GM03348 (cell line): ENCODE measurements at regions not wholly inside any gene's neighbourhood (a gene's known extent, or its start where the extent isn't known, plus 50 kb on each side); places are given as distances from the start of the nearest gene placed in this dataset.

Experiments used
- DNase-seq: peaks from one replicate; pipeline ENCODE4 v3.0.0; 2012; ENCODE audit warnings: low spot score

DNA sequence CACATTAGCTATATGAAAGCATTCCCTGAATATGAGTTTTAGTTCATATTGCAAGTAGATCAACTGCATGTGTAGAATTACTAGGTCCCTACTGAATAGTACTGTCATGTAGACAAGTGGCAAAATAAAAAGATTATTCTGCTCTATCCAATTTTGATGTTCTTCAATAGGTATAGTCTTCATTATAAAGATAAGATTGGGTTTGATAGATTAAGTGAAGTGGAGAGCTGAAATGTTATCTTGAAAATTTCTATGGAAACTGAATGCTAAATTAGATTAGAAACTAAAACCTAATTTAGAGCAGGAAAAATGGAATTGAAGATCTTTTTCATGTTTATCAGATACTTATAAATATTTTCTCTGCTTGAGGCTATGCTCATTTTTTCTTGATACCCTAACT, 1610.0 kb downstream of the BRINP3 start:
- DNase-seq: no peak

DNA sequence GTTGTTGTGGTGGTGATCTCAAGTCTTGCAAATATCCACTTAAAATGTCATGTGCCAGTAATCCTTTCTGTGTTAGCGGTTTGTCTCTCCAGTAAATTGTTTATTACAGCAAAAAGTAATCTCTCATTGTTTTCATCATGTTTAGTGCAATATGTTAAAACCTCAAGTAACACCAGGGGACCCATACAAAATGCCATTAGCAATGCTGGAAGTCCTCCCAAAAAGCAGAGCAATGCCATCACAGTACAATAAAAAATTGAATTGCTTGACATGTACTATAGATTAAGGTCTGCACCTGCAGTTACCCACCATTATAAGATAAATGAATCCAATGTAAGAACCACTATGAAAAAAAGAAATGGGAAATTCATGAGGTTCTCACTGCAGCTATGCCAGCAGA, 1606.5 kb downstream of the BRINP3 start:
- DNase-seq: no peak

DNA sequence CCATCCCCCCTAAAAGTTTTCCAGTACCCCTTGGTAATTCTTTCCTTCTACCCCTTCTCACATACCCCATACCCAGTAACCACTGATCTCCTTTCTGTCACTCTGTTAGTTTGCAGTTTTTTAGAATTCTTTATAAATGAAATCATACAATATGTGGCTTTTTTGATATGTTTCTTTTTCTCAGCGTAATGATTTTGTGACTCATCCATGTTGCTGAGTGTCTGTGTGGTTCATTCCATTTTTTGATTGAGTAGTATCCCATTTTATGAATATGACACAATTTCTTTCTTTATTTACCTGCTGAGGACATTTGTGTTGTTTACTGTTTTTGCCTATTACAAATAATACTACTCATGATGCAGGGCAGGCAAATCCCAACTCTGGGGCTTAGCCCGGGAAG, 1605.3 kb downstream of the BRINP3 start:
- DNase-seq: no peak

DNA sequence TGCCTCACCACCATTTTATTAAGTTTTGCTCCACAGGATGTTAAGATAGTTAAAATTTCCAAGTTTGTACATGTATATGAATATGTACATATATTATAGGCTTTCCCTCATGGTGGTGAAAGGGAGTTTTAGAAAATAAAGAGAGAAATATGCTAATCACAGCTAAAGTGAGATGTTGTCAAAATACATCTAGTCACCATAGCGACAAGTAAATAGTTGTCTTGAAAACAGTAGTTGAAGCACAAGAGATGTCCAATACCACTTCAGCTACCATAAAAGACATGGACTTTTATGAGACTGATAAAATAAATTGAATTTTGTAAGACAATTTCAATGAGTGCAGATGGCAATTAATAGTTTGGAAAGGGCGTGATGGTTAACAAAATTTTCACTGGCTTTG, 1600.0 kb downstream of the BRINP3 start:
- DNase-seq: no peak

DNA sequence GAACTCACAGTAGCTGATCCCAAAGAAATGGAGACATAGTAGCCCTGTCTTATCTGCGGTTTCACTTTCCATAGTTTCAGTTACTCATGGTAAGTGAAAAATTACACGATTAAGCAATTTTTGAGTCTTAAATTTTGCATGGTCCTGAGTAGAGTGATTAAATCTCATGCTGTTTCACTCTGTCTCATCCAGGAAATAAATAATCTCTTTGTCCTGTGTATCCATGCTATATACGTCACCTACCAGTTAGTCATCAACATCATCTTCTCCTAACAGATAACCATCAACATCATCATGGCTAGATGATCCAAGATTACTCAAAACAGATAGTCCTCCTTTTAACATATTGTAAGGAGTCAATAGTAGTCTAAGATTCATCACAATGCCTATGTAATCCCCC, 1589.3 kb downstream of the BRINP3 start:
- no peak for DNase-seq

DNA sequence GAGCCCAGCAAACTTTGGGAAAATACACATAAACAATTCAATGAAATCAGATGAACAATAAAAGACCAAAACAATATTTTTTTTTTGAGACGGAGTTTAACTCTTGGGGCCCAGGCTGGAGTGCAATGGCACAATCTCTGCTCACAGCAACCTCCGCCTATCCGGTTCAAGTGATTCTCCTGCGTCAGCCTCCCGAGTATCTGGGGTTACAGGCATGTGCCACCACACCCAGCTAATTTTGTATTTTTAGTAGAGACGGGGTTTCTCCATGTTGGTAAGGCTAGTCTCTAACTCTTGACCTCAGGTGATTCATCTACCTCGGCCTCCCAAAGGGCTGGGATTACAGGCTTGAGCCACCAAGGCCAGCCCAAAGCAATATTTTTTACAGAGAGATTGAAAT, 1588.5 kb downstream of the BRINP3 start:
- DNase-seq: no peak

DNA sequence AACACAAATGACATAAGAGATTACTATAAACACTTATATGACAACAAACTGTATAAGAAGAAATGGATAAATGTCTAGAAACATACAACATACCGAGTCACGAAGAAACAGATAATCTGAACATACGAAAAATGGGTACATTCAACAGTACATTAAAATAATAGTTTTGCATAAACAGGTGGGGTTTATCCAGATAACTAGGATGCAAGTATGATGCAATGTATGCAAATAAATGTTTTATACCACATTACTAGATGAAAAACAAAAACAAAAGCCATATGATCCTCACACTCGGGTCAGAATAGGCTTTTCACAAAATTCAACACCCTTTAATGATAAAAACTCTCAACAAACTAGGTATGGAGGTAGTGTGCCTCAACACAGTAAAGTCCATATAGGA, 1585.7 kb downstream of the BRINP3 start:
- DNase-seq: no peak

DNA sequence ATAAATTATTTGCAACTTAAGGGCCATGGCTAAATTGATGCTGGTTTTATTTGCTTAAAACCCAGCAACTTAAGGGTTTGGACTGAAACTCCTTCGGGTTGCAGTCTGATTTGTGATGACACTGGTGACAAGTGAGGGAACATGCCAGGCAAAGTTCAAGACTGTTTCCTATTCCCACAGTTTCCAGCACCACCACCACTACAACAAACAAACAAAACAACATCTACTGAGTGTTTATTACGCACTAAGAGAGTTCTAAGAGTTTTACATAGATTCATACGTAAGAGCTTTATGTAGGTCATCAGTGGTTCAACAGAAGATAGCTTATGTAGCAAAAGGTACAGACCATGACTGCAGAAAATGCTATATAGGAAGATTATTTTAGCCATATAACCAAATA, 1582.1 kb downstream of the BRINP3 start:
- no peak for DNase-seq

DNA sequence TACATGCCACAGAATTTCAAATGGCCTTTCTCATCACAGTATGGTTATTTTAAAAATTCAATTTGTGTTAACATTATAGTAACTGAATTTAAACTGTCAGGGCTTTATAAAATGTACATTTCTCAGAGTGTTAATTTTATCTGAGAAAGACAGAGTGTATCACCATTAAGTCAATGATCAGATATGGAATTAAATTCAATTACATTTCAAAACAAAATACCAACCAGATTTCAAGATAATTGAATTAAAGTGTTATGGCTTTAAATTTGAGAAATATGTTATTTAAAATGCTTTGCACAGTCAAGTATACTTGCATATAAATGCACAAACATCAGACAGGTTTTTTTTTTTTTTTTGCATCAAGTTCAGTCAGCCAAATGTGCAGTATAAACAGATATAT, 1574.4 kb downstream of the BRINP3 start:
- no peak for DNase-seq

DNA sequence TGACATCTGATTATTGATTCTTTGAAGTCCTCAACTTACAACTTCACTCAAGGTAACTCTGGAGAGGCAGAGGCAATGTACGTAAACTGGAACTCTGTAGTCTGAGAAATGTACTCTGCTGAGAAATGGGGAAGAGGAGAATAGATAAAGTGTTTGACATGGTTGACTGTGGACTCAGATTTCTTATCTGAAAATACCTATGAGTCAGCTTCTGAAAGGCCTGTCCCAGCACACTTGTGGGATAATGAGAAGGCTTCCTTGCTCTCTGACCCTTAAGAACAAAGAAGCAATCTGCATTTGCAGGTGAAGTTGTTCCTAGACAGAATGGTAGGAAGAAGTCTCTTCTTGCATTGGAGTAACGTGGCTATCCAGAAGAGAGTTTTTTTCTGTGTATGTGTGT, 1573.5 kb downstream of the BRINP3 start:
- DNase-seq: no peak

DNA sequence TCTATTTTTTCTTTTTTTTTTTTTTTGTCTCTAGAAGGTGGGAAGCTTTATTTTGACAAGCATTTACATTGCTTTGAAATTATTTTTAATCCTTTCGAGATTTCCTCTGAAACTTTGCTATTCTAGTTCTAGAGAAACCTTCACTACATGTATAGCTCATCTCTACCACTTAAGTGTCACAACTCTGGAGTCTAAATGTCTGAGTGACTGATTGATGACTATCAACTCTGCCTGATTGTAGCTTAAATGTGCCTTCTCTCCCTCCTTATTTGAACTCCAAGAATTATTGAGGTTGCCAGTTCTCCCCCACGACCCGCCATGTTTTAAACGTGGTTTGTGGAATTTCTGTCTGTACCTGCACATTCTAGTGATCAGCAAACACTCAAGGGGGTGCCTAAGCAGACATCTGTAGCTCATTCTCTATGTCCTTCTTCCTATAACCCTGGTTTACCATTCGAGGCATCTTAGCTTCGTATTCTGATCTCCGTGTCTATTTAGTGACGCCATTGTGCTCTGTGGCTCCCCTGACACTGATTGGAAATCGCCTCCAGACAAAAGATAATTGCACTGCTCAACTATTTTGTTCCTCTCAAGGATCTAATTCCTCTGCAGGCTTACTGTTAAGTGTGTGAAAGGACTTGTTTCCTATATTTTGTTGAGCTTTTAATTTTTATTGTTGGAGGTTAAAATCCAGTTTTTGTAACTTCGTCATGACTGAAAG, 1570.6 kb downstream of the BRINP3 start:
- no peak for DNase-seq

DNA sequence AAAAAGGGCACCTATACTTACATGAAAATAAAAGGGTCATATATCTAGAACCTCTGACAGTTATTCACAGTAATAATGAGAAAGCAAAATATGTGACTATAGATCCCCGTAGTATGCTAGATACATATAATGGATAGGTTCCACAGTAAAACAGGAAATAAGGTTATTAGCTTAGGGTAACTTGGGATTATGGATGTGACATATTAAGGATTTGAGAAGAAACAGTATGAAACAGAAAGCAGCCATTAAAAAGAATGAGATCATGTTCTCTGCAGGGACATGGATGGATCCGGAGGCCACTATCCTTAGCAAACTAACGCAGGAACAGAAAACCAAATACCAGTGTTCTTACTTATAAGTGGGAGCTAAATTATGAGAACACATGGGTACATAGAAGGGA, 1547.3 kb downstream of the BRINP3 start:
- no peak for DNase-seq

DNA sequence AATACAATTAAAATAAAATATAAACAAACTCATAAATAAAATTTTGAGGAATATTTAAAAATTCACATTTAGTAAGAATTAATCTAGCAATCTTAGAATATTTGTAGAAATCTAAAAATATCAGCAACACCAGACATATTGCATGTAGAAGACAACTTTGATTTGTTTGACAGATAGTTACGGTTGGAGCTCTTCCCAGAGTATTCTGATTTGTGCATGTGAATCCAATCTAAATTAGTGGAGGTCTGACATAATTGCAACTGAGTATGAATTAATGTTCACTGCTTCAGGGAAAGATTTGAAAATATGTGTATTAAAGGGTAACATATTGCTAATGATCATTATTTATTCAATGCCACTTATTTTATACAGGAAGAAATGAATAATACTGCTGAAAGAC, 1546.2 kb downstream of the BRINP3 start:
- DNase-seq: no peak

DNA sequence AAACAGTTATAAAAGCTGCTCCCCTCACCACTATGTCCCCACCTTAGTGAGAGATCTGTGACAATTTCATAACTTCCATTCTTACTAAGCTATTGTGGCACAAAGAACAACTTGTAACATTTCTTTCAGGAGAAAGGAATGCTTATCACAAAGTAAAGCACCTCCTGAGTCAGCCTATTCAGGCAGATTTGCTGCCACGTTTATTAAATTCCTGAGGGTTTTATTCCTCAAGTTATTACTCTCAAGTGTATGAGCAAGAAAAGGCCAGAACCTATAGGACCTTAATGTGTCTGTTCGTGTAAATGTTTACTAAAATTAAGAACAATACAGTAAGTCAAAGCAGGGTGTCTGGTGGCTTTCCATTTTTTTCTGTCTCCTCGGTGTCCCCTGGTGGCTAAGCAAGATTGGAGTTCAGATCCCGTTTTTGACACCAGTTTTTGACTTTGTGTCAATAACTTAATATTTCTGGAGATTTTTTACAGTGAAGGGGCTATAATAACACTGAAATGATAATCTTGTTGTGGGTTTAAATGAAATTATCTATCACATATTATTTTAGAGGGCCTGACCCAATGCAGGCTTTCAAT, 1539.6 kb downstream of the BRINP3 start:
- DNase-seq: no peak

DNA sequence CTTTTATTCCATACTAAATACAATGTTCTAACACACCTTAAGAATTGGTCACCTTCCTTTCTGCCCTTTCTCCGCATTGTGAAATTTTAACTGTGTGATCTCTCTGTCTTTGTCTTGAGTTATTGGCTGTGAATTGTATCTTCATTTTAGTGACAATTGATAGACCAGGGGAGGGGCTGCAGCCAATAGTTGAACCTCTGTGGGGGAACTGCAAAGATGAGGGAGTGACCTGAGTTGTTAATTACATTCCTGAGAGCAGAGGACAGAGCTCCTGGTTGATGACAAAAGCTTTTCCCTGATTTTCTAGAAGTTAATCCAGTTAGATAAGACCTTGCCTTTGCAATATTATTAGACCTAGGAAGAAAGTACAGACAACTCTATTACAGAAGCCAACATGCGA, 1535.7 kb downstream of the BRINP3 start:
- no peak for DNase-seq

DNA sequence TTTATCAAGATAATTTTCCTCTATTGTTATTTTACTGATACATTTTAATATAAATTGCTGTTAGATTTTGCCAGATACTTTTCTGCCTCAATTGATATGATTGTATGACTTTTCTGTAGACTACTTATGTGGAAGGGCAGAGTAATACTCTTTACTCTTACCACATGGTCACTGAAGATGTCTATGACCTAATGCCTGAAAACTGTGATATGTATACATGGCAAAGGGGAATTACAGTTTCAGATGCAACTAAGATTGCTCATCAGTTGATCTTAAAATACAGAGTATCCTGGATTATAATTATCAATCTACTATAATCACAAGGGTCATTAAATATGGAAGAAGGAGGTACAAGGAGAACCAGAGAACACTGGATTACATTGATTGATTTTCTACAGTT, 1528.0 kb downstream of the BRINP3 start:
- no peak for DNase-seq

DNA sequence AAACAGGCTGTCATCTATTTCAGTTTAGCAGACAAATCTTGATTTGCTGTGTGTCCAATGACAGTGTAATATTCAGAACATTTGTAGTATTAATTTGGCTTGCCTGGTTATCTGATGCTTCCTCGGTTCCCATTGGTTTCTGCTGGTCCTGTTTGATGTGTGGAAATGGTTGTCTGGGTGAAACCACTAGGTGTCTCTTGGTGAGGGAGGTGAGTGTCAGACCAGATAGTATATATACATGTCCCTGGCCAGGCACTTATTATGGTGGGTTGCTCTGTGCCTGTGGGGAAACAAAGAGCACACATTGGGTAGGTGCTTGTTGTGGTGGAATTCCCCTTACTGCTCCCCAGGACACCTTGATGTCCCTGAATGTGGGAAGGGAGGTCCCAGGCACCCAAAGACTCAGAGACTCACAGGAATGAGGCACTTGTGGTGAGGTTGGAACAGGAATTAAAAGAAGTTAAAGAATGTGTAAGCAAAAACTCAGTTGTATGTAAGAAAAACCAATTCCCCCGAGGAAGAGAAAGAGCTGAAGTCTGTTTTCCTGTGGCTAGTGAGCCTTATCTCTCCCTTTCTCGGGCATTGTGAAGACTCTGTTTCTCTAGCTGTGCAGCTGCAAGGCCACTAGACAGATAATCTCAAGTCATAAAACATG, 1519.1 kb downstream of the BRINP3 start:
- no peak for DNase-seq

DNA sequence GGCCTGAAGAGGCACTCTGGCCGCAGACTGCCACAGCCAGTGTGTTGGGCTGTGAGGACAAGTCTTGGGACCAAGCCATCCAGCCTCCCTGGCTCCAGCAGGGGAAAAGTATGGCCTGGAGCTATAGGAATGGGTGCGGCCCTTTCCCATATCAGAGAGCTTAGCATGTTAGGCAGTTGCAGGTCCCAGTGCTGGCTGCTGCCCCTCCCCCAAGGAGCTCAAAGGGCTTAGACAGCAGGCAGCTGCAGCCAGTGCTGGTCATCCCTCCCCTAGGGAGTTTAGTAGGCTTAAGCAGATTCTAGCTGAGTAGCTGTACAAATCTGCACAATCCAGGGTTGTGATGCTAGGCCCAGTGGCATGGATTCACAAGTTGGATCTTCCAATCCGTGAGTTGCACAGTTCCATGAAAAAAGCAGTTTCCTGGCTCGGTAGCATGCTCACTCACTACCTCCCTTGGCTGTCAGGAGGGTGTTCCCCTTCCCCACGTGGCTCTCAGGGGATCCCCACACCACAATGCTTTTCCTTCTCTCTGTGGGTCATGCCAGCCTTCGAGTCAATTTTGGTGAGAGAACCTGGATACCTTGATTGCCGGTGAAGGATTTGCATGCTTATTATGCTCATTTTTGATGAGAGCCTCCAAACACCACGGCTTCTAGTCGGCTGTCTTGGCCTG, 1490.8 kb downstream of the BRINP3 start:
- DNase-seq: no peak

DNA sequence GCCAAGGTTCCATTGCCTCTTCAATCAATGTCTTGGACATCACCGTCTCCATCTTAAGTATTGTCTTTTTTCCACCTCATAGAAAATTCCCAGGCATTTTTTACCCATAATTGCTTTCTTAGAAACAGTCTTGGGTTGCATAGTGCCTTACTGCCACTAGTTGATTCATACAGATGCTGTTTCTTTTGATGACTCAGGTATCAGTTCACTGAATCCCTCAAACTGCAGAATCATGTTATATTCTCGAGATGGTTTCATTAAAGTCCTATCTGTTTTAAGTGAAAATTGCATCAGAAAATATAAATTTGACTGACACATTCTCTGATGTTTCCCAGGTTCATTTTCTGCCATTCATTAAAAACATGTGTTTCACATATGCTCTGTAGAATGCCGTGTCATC, 1489.1 kb downstream of the BRINP3 start:
- DNase-seq: no peak

DNA sequence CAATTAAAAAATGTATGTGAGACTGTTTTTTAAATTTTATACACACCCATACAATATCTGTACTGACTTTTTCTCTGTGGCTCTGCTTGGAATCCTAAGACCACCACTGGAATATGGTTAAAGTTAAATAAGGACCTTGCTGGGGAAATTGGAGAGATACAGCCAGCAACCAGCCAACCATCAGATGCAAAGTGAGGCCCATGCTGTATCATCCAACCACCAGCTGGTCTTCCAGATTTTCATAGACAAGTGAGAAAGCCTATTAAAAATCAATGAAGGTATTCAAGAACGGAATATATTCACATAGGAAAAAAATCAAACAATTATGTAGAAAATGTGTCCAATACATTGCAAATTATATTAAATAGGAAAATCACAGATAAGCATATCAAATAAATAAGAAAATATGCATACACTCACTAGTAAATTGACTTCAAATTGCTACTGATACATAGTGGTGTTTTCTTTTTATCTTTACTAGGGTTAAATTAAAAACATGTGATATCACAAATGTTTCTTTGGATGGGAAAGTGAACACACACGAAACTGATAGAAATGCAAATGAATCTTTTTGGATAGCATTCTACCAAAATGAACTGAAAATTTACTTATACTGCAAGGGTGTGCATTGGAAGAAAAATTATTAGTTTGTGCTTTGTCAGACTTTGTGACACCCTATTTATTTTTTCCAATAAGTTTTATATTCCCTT, 1486.3 kb downstream of the BRINP3 start:
- no peak for DNase-seq

DNA sequence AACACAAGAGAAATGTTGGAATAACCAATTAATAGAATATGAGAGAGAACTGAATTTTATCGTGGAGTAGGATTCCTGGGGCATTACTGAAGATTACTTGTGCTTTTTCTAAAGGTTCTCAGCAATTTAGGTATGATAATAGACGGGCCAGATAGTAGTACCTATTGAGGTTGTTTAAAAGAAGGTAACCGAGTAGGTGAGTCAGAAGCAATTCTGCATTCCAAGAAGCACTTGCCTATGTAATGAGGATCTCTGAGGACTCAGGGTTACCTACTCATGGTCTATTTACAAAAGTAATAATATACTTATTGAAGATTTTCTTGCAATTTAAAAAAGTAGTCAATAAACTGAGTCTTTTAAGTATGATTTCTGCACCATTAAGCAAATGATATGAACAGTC, 1469.8 kb downstream of the BRINP3 start:
- no peak for DNase-seq

DNA sequence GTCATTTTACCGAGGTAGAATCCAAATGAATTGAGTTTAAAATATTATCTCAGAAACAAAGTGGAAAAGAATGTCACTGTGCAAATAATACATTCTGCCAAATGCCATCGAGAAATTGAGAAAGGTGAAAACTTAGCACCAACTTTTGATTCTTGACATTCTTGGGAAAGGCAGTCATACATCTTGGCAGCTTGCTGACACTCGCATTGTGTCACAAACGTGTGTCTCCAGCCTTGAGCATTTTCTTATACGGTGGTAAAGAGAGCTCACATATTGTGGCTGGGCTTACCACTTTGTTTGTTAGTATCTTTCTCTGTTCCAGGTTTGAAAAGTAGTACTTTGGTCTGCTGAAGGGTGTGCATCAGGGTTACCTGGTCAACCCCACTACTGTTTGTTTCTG, 1456.1 kb downstream of the BRINP3 start:
- DNase-seq: no peak

DNA sequence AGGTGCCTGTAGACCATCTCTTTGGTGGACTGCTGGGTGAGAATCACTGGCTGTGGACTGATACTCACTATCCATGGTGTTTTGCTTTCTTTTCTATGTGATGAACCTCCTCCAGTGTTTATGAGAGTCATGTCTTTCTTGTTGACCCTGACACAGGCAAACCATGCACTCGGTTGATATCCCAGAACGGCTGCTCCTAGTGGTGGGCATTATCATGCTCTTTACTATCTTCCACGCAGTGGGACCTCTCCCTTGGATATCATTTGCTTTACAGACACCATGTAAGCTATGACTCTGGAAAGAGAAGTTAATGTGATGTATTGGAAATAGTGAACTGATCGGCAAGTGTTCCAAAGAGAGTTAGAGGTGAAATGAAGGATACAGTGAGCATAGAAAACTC, 1455.6 kb downstream of the BRINP3 start:
- no peak for DNase-seq
